ENCODE measurements at regions not wholly inside any gene's neighbourhood (a gene's known extent, or its start where the extent isn't known, plus 50 kb on each side); places are given as distances from the start of the nearest gene placed in this dataset.

DNA sequence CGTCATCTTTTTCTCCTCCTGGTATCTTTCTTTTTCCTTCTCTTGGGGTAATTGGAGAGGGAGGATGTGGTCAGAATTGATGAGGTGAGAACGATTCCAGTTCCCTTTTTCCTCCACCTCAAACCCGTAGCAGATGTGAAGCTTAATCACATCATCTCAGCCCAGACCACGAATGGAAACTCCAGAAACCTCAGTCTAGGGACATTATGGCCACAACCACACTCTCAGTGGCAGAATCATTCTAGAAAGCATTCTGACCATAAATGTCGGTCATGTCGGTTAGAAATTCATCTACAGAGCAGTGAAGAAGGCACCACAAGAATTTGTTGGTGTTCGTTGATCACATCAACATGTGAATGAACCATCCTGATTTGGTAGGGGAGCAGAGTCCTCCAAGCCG is 78.7 kb downstream of the GATA3 start:
- TF ChIP-seq, protein P1, sequence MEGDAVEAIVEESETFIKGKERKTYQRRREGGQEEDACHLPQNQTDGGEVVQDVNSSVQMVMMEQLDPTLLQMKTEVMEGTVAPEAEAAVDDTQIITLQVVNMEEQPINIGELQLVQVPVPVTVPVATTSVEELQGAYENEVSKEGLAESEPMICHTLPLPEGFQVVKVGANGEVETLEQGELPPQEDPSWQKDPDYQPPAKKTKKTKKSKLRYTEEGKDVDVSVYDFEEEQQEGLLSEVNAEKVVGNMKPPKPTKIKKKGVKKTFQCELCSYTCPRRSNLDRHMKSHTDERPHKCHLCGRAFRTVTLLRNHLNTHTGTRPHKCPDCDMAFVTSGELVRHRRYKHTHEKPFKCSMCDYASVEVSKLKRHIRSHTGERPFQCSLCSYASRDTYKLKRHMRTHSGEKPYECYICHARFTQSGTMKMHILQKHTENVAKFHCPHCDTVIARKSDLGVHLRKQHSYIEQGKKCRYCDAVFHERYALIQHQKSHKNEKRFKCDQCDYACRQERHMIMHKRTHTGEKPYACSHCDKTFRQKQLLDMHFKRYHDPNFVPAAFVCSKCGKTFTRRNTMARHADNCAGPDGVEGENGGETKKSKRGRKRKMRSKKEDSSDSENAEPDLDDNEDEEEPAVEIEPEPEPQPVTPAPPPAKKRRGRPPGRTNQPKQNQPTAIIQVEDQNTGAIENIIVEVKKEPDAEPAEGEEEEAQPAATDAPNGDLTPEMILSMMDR (IDR thresholded peaks at IDR 0.05; ENCODE audit: insufficient read depth, low read length, poor library complexity, severe bottlenecking), result no peak
- no peak for TF ChIP-seq EZH2phosphoT487 (conservative IDR thresholded peaks at IDR 0.05; ENCODE audit: low read length)
- Histone ChIP-seq H3K27me3 (ENCODE audit: low read length) (no peaks in the 10 kb centered on the region), H3K9me2 (replicated peaks; ENCODE audit: insufficient read depth, low read length) (no peaks in the 10 kb centered on the region), H4K20me1 (ENCODE audit: low read depth, low read length) (no peaks in the 10 kb centered on the region), H3K9me3 (ENCODE audit: insufficient read depth, low read length) (no peaks in the 10 kb centered on the region), H3K36me3 (ENCODE audit: low read length) (no peaks in the 10 kb centered on the region), H3K79me2 (ENCODE audit: insufficient read depth, low read length) (no peaks in the 10 kb centered on the region), H3K4me2 (ENCODE audit: low read depth, low read length, poor library complexity, severe bottlenecking) (no peak overlapping the region), H3K9ac (ENCODE audit: low read length) (no peak overlapping the region), H3K4me3 (ENCODE audit: insufficient read depth, low read length, poor library complexity, severe bottlenecking) (no peak overlapping the region), H3K27ac (ENCODE audit: low read depth, low read length) (no peak overlapping the region), H2AFZ (ENCODE audit: low read depth, low read length, severe bottlenecking) (no peak overlapping the region), H3F3A (ENCODE audit: insufficient read depth) (no peaks in the 10 kb centered on the region)

DNA sequence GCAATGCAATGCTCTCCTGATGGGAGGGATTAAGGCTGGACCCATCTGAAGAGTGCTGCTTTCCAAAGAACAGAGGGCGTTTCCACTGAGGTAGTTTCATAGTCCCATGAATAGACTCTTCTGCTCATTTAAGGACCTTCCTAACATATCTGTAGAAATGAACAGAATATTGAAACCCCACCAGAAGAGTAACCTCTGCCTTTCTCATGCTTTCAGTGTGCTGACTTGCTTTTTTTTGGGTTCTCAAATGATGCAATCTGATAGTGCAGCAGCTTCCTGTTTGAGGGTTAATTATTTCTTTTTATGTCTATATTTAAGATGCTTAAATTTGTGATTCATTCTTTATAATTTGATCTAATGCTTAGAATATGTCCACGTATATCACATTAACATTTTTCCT is 82.2 kb downstream of the GATA3 start:
- H3K4me3 ChIP-seq (ENCODE audit: insufficient read depth, low read length, poor library complexity, severe bottlenecking), result no peak overlapping the region
- no peak overlapping the region for H3K4me2 ChIP-seq (ENCODE audit: low read depth, low read length, poor library complexity, severe bottlenecking)
- H3K27me3 ChIP-seq (ENCODE audit: low read length), result no peaks in the 10 kb centered on the region
- no peak for TF ChIP-seq EZH2phosphoT487 (conservative IDR thresholded peaks at IDR 0.05; ENCODE audit: low read length)
- TF ChIP-seq, protein P1 (IDR thresholded peaks at IDR 0.05; ENCODE audit: insufficient read depth, low read length, poor library complexity, severe bottlenecking), result no peak
- no peaks in the 10 kb centered on the region for H3K9me3 ChIP-seq (ENCODE audit: insufficient read depth, low read length)
- no peak overlapping the region for H3K27ac ChIP-seq (ENCODE audit: low read depth, low read length)
- no peaks in the 10 kb centered on the region for H3K79me2 ChIP-seq (ENCODE audit: insufficient read depth, low read length)
- no peaks in the 10 kb centered on the region for H4K20me1 ChIP-seq (ENCODE audit: low read depth, low read length)
- H3K36me3 ChIP-seq (ENCODE audit: low read length), result no peaks in the 10 kb centered on the region
- no peaks in the 10 kb centered on the region for H3K9me2 ChIP-seq (replicated peaks; ENCODE audit: insufficient read depth, low read length)
- no peak overlapping the region for H3K9ac ChIP-seq (ENCODE audit: low read length)
- no peak overlapping the region for H2AFZ ChIP-seq (ENCODE audit: low read depth, low read length, severe bottlenecking)
- no peaks in the 10 kb centered on the region for H3F3A ChIP-seq (ENCODE audit: insufficient read depth)

DNA sequence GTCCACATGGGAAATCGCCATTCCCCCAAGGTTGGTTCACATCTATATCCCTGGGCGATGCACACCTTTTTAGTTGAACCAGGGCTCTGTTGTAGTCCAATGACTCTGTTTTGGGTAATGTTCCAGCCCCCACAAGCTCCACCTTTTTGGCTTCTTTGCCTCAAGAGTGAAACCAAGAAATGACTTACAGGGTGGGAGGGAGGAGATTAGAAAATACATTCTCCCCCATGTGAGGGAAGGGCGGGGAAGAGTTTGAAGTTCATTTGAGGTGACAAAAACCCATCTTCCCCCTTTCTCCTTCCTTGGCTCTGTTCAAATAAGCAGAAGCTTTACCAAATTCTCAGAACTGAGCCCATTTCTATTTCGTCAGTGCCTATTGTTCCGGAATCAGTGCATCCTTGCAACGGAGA is 82.8 kb downstream of the GATA3 start:
- Histone ChIP-seq H3K4me3 (ENCODE audit: insufficient read depth, low read length, poor library complexity, severe bottlenecking) (no peak overlapping the region), H3F3A (ENCODE audit: insufficient read depth) (no peaks in the 10 kb centered on the region), H3K27me3 (ENCODE audit: low read length) (no peaks in the 10 kb centered on the region), H3K9me2 (replicated peaks; ENCODE audit: insufficient read depth, low read length) (no peaks in the 10 kb centered on the region), H3K79me2 (ENCODE audit: insufficient read depth, low read length) (no peaks in the 10 kb centered on the region), H3K27ac (ENCODE audit: low read depth, low read length) (no peak overlapping the region), H3K36me3 (ENCODE audit: low read length) (no peaks in the 10 kb centered on the region), H4K20me1 (ENCODE audit: low read depth, low read length) (no peaks in the 10 kb centered on the region), H3K4me2 (ENCODE audit: low read depth, low read length, poor library complexity, severe bottlenecking) (no peak overlapping the region), H3K9ac (ENCODE audit: low read length) (no peak overlapping the region), H3K9me3 (ENCODE audit: insufficient read depth, low read length) (no peaks in the 10 kb centered on the region), H2AFZ (ENCODE audit: low read depth, low read length, severe bottlenecking) (no peak overlapping the region)
- TF ChIP-seq, protein P1 (IDR thresholded peaks at IDR 0.05; ENCODE audit: insufficient read depth, low read length, poor library complexity, severe bottlenecking), result no peak
- TF ChIP-seq EZH2phosphoT487 (conservative IDR thresholded peaks at IDR 0.05; ENCODE audit: low read length), result no peak
